HepG2 (cell line): ENCODE measurements at regions not wholly inside any gene's neighbourhood (a gene's known extent, or its start where the extent isn't known, plus 50 kb on each side); places are given as distances from the start of the nearest gene placed in this dataset.

Source experiments
- KLF13 ChIP-seq: sonication (generic); formaldehyde crosslinking; IDR thresholded peaks from 2 replicates; pipeline ENCODE4 v1.4.0; 2020; ENCODE audit warnings: mild to moderate bottlenecking, missing genetic modification reagents
- MYC ChIP-seq: sonication (generic); formaldehyde crosslinking; IDR thresholded peaks from 2 replicates; pipeline ENCODE4 v1.9.0; 2021; ENCODE audit warnings: missing genetic modification reagents, borderline replicate concordance
- ZNF7 ChIP-seq: IDR thresholded peaks from 2 replicates; pipeline ENCODE4 v1.6.1; 2016; ENCODE audit warnings: missing biosample characterization, missing genetic modification reagents

DNA sequence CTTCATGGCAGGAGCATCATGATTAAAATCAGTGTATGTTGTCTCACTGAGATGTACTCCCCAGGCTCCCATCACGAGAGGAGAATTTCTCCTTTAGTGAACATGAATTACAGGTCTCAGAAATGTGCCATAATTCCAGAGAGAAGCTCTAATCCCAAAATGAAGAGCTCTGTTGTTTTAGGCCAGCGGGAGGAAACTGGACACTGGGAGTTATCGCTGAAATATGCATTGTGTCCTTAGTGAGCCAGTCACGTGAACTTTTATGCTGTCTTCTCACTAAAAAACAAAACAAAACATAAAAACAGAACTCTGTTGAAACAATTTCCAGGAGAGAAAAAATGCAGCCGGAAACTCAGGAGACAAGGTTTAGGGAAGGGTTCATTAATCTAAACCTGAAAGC, 315.7 kb upstream of the NT5E start:
- TF ChIP-seq KLF13 (CRISPR knock-in tag) (no peak), ZNF7 (CRISPR knock-in tag) (no peak), MYC (no peak)
